Stomach (tissue), 4 donors: ENCODE measurements at regions not wholly inside any gene's neighbourhood (a gene's known extent, or its start where the extent isn't known, plus 50 kb on each side); places are given as distances from the start of the nearest gene placed in this dataset.
"Not testable (repeated sequence)": the region's sequence is repeated elsewhere in the genome, so short reads cannot be mapped to it uniquely, and the experiment has no call there.

Experiments used
- CTCF ChIP-seq, 7 experiments: fragments of 450-650 bp in 4 of 7; fragments of 200-600 bp in 3 of 7; sonication (generic) in 3 of 7; IDR thresholded peaks; one replicate each; pipeline ENCODE4 v1.5.1; 2016 to 2019; ENCODE audit warnings: antibody characterized with exemption in 7 of 7, control low read depth in 2 of 7, mild to moderate bottlenecking in 1 of 7
- EP300 ChIP-seq: sonication (generic); formaldehyde crosslinking; IDR thresholded peaks from one replicate; pipeline ENCODE4 v1.6.1; 2017; ENCODE audit warnings: antibody characterized with exemption
- POLR2A ChIP-seq, 4 donors: fragments of 450-650 bp; IDR thresholded peaks; one replicate each; pipeline ENCODE4 v1.6.1; 2016; ENCODE audit warnings: antibody characterized with exemption in 4 of 4, control low read depth in 2 of 4, mild to moderate bottlenecking in 1 of 4, moderate library complexity in 1 of 4
- POLR2AphosphoS5 ChIP-seq, 3 donors: sonication (generic); formaldehyde crosslinking; IDR thresholded peaks; one replicate each; pipeline ENCODE4 v1.6.1; 2016; ENCODE audit warnings: antibody characterized with exemption in 3 of 3

GRCh38 chr17:16856846-16857245 is 115.1 kb downstream of the TNFRSF13B start:
- TF ChIP-seq CTCF (IDR thresholded peaks at IDR 0.05); POLR2A (IDR thresholded peaks at IDR 0.05); POLR2AphosphoS5 (IDR thresholded peaks at IDR 0.05); EP300: not testable (repeated sequence)
